ENCODE measurements at regions not wholly inside any gene's neighbourhood (a gene's known extent, or its start where the extent isn't known, plus 50 kb on each side); places are given as distances from the start of the nearest gene placed in this dataset.

DNA sequence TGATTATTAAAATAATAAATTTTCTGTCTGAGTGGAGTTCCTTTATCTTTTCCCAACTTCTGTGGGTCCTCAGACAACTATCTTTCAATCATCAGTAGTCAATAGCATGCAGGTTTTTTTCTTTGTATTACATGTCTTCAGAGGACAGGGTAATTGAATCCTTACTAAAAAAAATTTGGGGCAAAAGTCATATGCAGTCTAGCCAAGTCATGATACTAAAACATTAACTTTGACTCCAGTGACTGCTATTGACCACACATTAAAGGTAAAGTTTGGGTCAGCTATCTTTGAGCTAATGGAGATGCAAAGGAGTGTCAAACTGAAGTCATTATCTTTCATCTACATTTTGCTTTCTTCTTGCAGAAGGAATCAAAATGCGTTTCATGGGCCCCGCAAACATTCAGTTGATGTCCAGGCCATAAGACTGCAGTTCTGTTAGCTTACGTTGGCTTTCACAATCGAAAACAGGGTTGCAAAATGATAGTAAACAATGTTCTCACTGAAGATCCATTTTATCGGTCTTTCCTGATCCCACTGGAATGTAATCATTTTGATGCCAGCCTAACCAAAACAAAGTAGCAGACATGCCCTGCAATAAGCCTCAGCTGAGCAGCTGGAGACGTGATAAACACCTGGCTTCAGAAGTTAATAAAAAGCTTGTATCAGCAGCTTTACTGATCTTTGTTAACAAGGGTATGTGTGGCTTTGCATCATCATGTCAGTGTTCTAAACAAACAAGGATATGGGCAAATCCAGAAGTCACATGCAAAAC, 186.1 kb upstream of the PRLR start:
- TF ChIP-seq EZH2 (IDR thresholded peaks at IDR 0.05; ENCODE audit: insufficient read depth, poor library complexity, severe bottlenecking): no peak
- TF ChIP-seq EZH2phosphoT487 (IDR thresholded peaks at IDR 0.05; ENCODE audit: insufficient read depth, low read depth): no peak
